Glutamatergic neuron (in vitro differentiated cells): ENCODE measurements at regions not wholly inside any gene's neighbourhood (a gene's known extent, or its start where the extent isn't known, plus 50 kb on each side); places are given as distances from the start of the nearest gene placed in this dataset.

Experiments
- DNase-seq: peaks from one replicate; pipeline ENCODE4 v3.0.0; 2022
- H3K27ac Mint-ChIP-seq: one replicate; pipeline ENCODE4 v1.8.0; 2020; ENCODE audit warnings: mild to moderate bottlenecking, mixed read lengths, inconsistent platforms; ENCODE audit not compliant: unreplicated experiment
- H3K27me3 Mint-ChIP-seq: one replicate; pipeline ENCODE4 v1.8.0; 2020; ENCODE audit warnings: mild to moderate bottlenecking, moderate library complexity, mixed read lengths, inconsistent platforms; ENCODE audit not compliant: unreplicated experiment
- H3K36me3 Mint-ChIP-seq: one replicate; pipeline ENCODE4 v1.8.0; 2020; ENCODE audit warnings: mild to moderate bottlenecking, mixed read lengths, inconsistent platforms; ENCODE audit not compliant: unreplicated experiment
- H3K4me1 Mint-ChIP-seq: one replicate; pipeline ENCODE4 v1.8.0; 2020; ENCODE audit warnings: mild to moderate bottlenecking, low read depth, mixed read lengths, inconsistent platforms; ENCODE audit not compliant: unreplicated experiment
- H3K4me3 Mint-ChIP-seq: one replicate; pipeline ENCODE4 v1.8.0; 2020; ENCODE audit warnings: mild to moderate bottlenecking, mixed read lengths, inconsistent platforms; ENCODE audit not compliant: unreplicated experiment
- H3K9me3 Mint-ChIP-seq: one replicate; pipeline ENCODE4 v1.8.0; 2020; ENCODE audit warnings: mild to moderate bottlenecking, moderate library complexity, mixed read lengths, inconsistent platforms; ENCODE audit not compliant: unreplicated experiment
- TF ChIP-seq, protein P1 (sequence below): fragments of 200-600 bp; sonication (generic); IDR thresholded peaks from one replicate; pipeline ENCODE4 v1.5.0; 2021; ENCODE audit not compliant: partially characterized antibody, unreplicated experiment

DNA sequence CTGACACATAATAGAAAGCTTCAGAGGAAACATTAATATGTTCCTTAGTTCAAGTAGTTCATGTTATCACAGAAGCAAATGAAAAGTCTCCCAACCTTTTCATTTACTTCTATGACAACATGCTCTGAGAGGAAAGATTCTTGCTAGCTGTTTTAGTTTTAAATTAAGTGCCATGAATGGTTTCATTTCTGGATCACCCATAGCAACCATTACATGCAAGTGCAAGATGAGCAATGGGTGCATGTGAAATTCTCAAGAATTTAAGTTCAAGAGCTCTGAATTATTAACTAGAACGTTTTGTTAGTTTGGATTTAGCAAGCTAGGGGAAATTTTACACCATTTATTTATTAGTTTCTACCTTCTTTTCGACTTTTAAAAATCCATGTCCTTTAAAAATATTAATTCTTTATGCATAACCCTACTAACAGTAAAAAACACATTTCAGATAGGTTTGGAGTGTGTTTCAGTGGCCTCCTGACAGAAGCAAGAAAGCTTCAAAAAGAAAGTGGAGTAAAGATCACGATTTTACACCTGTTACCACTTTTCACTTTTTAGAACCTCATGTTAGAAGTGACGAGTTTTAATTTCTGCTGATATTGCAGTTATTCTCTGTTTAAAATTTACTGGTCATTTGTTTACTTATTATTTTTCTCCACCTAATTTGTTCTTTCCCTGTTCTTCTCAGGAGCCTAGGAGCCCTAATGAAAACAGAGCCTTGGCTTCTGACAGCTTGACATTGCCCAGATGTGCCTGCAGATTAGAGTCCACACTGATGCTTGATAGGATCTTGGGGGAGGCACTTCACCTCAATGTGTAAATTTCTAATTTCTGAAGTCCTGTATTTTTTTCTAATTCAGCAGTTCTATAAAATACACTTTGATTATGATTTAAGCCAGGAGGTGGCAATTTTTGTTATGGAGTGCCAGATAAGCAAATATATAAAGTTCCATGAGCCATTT, 995.3 kb upstream of the PHF14 start:
- no peak overlapping the region for H3K4me3 Mint-ChIP-seq
- no peaks in the 10 kb centered on the region for H3K4me1 Mint-ChIP-seq
- H3K36me3 Mint-ChIP-seq: no peaks in the 10 kb centered on the region
- DNase-seq: no peak
- H3K9me3 Mint-ChIP-seq: no peaks in the 10 kb centered on the region
- no peaks in the 10 kb centered on the region for H3K27me3 Mint-ChIP-seq
- TF ChIP-seq, protein P1, sequence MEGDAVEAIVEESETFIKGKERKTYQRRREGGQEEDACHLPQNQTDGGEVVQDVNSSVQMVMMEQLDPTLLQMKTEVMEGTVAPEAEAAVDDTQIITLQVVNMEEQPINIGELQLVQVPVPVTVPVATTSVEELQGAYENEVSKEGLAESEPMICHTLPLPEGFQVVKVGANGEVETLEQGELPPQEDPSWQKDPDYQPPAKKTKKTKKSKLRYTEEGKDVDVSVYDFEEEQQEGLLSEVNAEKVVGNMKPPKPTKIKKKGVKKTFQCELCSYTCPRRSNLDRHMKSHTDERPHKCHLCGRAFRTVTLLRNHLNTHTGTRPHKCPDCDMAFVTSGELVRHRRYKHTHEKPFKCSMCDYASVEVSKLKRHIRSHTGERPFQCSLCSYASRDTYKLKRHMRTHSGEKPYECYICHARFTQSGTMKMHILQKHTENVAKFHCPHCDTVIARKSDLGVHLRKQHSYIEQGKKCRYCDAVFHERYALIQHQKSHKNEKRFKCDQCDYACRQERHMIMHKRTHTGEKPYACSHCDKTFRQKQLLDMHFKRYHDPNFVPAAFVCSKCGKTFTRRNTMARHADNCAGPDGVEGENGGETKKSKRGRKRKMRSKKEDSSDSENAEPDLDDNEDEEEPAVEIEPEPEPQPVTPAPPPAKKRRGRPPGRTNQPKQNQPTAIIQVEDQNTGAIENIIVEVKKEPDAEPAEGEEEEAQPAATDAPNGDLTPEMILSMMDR: no peak
- H3K27ac Mint-ChIP-seq: no peak overlapping the region

DNA sequence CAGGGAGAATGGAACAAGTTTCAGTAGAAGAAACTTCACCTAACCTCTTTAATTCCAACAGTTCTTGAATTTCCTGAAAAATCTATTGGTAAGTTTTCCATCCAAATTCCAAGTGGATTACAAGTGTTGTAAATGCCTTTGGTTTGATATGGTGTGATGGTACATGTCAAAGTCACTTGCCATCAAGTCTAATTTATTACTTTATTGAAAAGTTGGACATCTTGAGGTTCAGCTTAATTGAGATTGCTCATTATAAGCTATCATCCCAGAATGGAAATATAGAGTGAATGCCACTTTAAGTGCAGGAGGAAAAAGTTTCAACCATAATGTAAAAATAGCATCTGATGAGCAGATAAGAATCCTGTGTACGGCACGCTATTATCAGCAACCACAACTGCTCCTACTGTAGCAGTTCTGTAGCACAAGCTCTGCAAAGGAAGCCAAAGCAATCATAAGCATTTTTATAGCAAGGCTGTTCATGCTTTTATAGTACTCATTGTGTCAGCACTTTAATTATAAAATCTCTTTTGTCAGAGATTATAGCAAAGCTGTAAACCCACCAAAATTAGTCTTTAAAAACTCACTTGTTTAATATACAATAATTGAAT, 991.8 kb upstream of the PHF14 start:
- Mint-ChIP-seq H3K27me3 (no peaks in the 10 kb centered on the region), H3K4me3 (no peak overlapping the region), H3K4me1 (no peaks in the 10 kb centered on the region), H3K9me3 (no peaks in the 10 kb centered on the region), H3K27ac (no peak overlapping the region), H3K36me3 (no peaks in the 10 kb centered on the region)
- DNase-seq: no peak
- TF ChIP-seq, protein P1: no peak

DNA sequence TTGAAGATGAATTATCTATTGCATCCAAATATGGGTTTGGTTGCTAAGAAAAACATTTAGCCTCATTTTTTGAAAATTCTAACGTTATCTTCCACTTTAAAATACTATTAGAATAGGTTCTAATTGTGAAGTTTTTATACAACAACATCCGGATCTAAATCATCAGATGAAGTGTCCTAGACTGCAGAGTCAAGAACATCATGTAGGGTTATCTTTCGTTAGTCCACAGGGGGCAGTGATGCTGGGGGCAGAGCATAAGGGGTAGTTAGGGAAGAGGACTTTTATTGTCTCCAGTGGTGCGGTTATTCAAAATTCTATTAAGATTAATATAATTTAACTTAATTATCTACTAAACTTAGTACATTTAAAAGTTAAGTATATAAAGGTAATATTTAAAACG, 990.6 kb upstream of the PHF14 start:
- no peak overlapping the region for H3K27ac Mint-ChIP-seq
- H3K36me3 Mint-ChIP-seq: peaks cover 3% of the 10 kb centered on the region
- TF ChIP-seq, protein P1: no peak
- no peak overlapping the region for H3K4me3 Mint-ChIP-seq
- no peaks in the 10 kb centered on the region for H3K4me1 Mint-ChIP-seq
- peaks cover 2% of the 10 kb centered on the region for H3K9me3 Mint-ChIP-seq
- no peaks in the 10 kb centered on the region for H3K27me3 Mint-ChIP-seq
- DNase-seq: no peak

DNA sequence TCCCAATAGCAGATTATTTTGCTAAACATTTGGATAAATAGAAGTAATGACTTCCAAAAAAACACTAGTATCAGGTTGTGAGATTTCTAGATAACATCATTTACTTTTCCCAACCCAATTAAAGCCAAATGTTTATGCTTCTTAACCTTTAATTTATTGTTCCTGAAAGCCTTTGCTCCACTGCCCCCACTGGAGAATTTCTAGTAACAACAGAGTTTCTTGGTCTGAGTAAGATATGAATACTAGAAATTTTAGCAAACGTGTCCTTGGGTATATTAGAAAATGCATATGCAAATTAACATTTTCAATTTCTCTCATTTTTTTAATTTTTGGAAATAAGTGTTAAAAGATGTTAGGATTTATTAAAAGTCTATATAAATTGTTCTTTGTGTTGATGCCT, 958.0 kb upstream of the PHF14 start:
- TF ChIP-seq, protein P1: no peak
- H3K4me1 Mint-ChIP-seq: no peaks in the 10 kb centered on the region
- peaks cover 5% of the 10 kb centered on the region for H3K36me3 Mint-ChIP-seq
- no peak overlapping the region for H3K4me3 Mint-ChIP-seq
- no peaks in the 10 kb centered on the region for H3K9me3 Mint-ChIP-seq
- no peak for DNase-seq
- no peaks in the 10 kb centered on the region for H3K27me3 Mint-ChIP-seq
- no peak overlapping the region for H3K27ac Mint-ChIP-seq

DNA sequence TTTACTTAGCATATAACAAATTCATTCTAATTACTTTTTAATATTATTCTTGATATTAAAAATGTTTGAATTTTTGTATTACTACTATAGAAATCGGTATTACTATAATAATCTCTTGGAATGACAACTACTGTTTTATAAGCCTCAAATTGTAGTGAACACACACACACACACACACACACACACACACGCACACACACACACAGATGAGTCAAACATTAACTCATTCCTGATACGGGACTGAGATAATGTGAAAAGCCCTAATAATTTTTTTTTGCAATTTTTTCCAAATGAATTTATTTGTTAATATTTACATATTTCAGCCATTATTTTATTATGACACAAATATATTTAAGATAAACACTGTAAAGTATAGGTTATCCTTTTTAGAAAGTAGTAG, 951.2 kb upstream of the PHF14 start:
- Mint-ChIP-seq H3K27me3 (no peaks in the 10 kb centered on the region), H3K9me3 (no peaks in the 10 kb centered on the region), H3K4me3 (no peak overlapping the region), H3K4me1 (peaks cover 4% of the 10 kb centered on the region), H3K36me3 (no peaks in the 10 kb centered on the region), H3K27ac (no peak overlapping the region)
- no peak for DNase-seq
- TF ChIP-seq, protein P1: no peak
